Stimulated activated naive CD8-positive, alpha-beta T cell treated with anti-CD3 and anti-CD28 coated beads, Interleukin-15, Interleukin-2, amounts not matched to agents 100 ng/mL and 50 ng/mL, for 24 hours (primary cell): ENCODE measurements at regions not wholly inside any gene's neighbourhood (a gene's known extent, or its start where the extent isn't known, plus 50 kb on each side); places are given as distances from the start of the nearest gene placed in this dataset.
"Not testable (repeated sequence)": the region's sequence is repeated elsewhere in the genome, so short reads cannot be mapped to it uniquely, and the experiment has no call there.

ENCODE experiments used
- H3K27ac Mint-ChIP-seq: one replicate; pipeline ENCODE4 v1.8.0; 2021; ENCODE audit warnings: mild to moderate bottlenecking, mixed read lengths
- H3K27me3 Mint-ChIP-seq: one replicate; pipeline ENCODE4 v1.8.0; 2021; ENCODE audit warnings: mixed read lengths
- H3K36me3 Mint-ChIP-seq: one replicate; pipeline ENCODE4 v1.8.0; 2021; ENCODE audit warnings: low read depth, mixed read lengths
- H3K4me1 Mint-ChIP-seq: one replicate; pipeline ENCODE4 v1.8.0; 2021; ENCODE audit warnings: low read depth, mixed read lengths
- H3K4me3 Mint-ChIP-seq: one replicate; pipeline ENCODE4 v1.8.0; 2021; ENCODE audit warnings: mild to moderate bottlenecking, mixed read lengths
- H3K9me3 Mint-ChIP-seq: one replicate; pipeline ENCODE4 v1.8.0; 2021; ENCODE audit warnings: mixed read lengths

DNA sequence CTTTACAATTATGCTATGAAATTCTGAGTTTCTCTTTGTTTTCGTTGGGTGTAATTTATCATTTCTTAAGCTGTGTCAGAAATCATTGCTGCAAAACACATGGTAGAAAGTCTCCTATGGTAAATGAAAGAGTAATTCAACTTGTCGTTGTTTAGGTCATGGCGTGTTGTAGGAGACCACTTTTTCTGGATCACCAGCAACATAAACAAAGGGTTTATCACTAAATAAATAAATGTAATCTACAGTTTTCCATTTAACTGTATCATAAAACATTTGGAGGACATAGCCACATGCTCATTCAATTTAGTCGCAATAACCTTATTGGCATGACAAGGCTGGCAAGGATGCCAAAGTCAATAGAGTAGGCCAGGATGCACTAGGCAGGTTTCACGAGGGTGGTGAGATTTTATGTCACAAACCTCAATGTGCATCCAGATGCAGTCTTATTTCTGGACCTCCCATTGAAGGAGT lies 154.4 kb upstream of the ERCC6L2 start:
- Mint-ChIP-seq H3K27me3 (peaks cover 4% of the 10 kb centered on the region), H3K9me3 (peaks cover 14% of the 10 kb centered on the region)

DNA sequence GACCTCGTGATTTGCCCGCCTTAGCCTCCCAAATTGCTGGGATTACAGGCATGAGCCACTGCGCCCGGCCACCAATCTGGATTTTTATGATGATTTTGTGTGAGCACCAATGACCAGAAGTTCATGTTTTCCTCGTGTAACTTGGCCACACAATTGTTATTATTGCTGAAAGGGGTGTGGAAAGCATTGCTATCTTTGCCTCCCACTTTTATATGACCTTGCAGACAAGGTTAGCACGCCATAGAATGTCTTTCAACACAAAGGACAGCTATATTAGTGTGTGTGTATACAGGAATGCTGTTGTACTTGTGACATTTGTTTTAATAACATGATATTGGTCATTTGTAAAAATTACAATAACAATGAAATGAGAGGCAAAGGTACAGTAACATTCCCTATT lies 155.0 kb upstream of the ERCC6L2 start:
- Mint-ChIP-seq H3K9me3 (peaks cover 13% of the 10 kb centered on the region), H3K27me3 (peaks cover 4% of the 10 kb centered on the region), H3K27ac (no peak overlapping the region), H3K4me1 (peaks cover 33% of the 10 kb centered on the region), H3K36me3 (peaks cover 6% of the 10 kb centered on the region), H3K4me3 (no peak overlapping the region)

More for the DNA sequence above, 154.4 kb upstream of the ERCC6L2 start:
- H3K4me1 Mint-ChIP-seq: peaks cover 39% of the 10 kb centered on the region
- H3K36me3 Mint-ChIP-seq: peaks cover 5% of the 10 kb centered on the region
- no peak overlapping the region for H3K27ac Mint-ChIP-seq
- no peak overlapping the region for H3K4me3 Mint-ChIP-seq

DNA sequence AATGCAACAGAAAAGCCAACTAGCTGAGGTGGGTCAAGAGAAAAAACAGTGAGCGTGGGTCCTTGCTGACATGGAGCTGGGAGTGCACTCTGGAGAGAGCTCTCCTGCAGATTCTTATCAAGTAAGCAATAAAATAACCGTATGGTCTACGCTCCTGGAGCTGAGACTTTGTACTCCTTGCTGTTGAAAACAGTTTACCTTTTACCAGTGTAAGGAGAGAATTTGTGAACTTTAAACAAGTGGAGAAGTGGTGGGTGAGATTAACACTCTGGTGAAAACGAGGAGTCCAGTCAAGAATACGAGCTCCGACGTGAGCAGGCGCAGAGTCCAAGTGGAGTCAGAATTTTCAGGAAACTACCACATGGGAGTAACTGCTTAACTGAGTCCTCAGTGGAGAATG lies 156.1 kb upstream of the ERCC6L2 start:
- Mint-ChIP-seq H3K36me3 (peaks cover 6% of the 10 kb centered on the region), H3K4me1 (peaks cover 22% of the 10 kb centered on the region), H3K4me3 (no peak overlapping the region), H3K27ac (no peak overlapping the region), H3K9me3 (peaks cover 13% of the 10 kb centered on the region), H3K27me3 (peaks cover 4% of the 10 kb centered on the region)

- H3K4me1 Mint-ChIP-seq: peaks cover 12% of the 10 kb centered on the region
- peaks cover 4% of the 10 kb centered on the region for H3K27me3 Mint-ChIP-seq
- no peak overlapping the region for H3K27ac Mint-ChIP-seq
- peaks cover 6% of the 10 kb centered on the region for H3K36me3 Mint-ChIP-seq
- no peak overlapping the region for H3K4me3 Mint-ChIP-seq
- H3K9me3 Mint-ChIP-seq: peaks cover 13% of the 10 kb centered on the region
These were observed 157.2 kb upstream of the ERCC6L2 start for GRCh38 chr9:95718263-95718662.

DNA sequence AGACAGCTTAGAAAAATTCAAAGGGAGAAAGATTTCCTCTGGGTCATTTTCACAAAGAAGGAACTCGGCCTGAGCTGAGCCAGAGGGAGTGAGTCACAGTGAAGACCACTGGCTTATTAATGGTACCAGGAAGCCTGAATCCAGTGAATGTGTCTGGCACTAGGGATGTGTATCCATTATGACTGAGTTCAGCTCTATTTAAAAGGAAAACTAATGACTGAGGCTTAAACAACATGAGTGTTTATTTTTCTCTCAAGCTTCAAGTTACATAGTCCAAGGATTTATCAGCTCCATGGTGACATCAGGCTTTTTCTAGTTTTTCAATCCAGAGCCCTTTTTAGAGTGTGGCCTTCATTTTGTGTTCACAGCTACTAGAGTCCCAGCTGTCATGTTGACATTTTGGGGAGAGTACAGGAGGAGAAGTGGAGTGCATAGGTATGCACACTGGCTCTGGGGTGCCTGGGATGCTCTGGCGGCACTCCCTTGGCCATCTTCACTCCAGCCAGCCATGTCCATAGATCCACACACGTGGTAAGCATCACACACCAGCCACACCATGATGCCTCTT lies 159.5 kb upstream of the ERCC6L2 start:
- Mint-ChIP-seq H3K4me1 (no peaks in the 10 kb centered on the region), H3K4me3 (no peak overlapping the region), H3K9me3 (peaks cover 13% of the 10 kb centered on the region), H3K27ac (no peak overlapping the region), H3K36me3 (peaks cover 6% of the 10 kb centered on the region), H3K27me3 (no peaks in the 10 kb centered on the region)

DNA sequence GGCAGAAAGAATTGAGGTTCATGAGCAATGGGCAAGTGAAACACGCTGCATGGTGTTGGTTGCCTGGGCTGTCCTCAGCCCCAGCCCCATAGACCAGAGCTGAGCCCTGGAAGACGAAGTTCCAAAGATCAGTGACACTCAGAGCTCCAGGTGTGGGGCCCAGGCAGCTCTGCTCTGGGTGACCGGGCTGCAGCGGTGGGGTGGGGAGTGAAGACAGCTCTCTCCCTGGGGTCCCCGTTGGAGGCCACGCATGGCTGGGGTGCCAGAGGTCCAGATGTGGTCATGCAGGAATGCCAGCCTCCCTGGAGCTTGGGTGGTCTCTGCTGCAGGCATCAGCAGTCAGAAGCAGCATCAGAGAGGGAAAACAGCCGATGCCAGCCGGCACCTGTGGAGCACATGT lies 165.0 kb upstream of the ERCC6L2 start:
- Mint-ChIP-seq H3K9me3 (peaks cover 2% of the 10 kb centered on the region), H3K36me3 (peaks cover 3% of the 10 kb centered on the region), H3K4me1 (no peaks in the 10 kb centered on the region), H3K27ac (no peak overlapping the region), H3K27me3 (no peaks in the 10 kb centered on the region), H3K4me3 (no peak overlapping the region)

DNA sequence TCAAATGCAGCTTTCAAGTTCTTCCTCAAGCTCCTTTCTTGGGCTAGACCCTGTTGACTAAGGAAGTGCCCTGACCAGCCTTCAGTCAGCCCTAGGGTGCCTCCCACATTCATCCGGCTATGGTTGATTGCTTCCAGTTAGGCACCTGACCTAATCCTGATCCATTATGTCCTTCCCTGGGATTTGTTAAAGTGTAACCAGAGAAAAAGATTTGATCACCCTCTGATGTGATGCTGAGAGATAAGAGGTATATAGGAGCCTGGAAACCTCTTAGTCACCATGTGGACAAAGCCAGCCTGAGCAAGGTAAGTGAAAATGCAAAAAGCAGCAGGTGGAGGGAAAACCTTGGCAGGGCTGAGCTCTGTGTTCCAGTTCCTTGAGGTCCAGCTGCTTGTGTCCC lies 178.8 kb upstream of the ERCC6L2 start:
- no peaks in the 10 kb centered on the region for H3K4me1 Mint-ChIP-seq
- no peak overlapping the region for H3K4me3 Mint-ChIP-seq
- no peak overlapping the region for H3K27ac Mint-ChIP-seq
- H3K36me3 Mint-ChIP-seq: no peaks in the 10 kb centered on the region
- peaks cover 18% of the 10 kb centered on the region for H3K9me3 Mint-ChIP-seq
- peaks cover 8% of the 10 kb centered on the region for H3K27me3 Mint-ChIP-seq

- Mint-ChIP-seq H3K4me3 (no peak overlapping the region), H3K27me3 (peaks cover 5% of the 10 kb centered on the region), H3K36me3 (no peaks in the 10 kb centered on the region), H3K9me3 (peaks cover 13% of the 10 kb centered on the region), H3K4me1 (no peaks in the 10 kb centered on the region), H3K27ac (no peak overlapping the region)
These were observed 174.7 kb upstream of the PTCH1 start for GRCh38 chr9:95691435-95691834.

- peaks cover 5% of the 10 kb centered on the region for H3K27me3 Mint-ChIP-seq
- H3K4me1 Mint-ChIP-seq: no peaks in the 10 kb centered on the region
- H3K36me3 Mint-ChIP-seq: no peaks in the 10 kb centered on the region
- no peak overlapping the region for H3K27ac Mint-ChIP-seq
- H3K4me3 Mint-ChIP-seq: no peak overlapping the region
- peaks cover 5% of the 10 kb centered on the region for H3K9me3 Mint-ChIP-seq
These were observed 172.9 kb upstream of the PTCH1 start for GRCh38 chr9:95689669-95690068.

DNA sequence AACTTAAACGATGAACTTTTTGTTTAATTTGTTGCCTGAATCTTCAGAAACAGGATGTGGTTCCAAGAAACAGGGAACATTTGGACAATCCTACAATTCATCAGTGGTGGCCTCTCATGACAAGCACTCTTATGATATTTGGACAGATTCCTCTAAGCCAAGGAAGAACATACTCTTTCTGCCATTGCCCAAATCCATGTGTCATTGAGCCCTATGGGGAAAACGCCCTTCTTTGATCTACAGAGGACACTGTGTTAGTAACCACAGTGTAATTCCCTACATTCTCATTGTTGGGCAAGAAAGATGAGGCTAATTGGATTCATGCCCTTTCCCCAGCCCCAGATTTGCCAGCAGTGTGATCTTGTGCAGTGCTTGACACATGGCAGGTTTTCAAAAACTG lies 167.7 kb upstream of the PTCH1 start:
- peaks cover 12% of the 10 kb centered on the region for H3K4me1 Mint-ChIP-seq
- H3K36me3 Mint-ChIP-seq: no peaks in the 10 kb centered on the region
- H3K27ac Mint-ChIP-seq: no peak overlapping the region
- no peak overlapping the region for H3K4me3 Mint-ChIP-seq
- peaks cover 3% of the 10 kb centered on the region for H3K27me3 Mint-ChIP-seq
- H3K9me3 Mint-ChIP-seq: no peaks in the 10 kb centered on the region

- not testable (repeated sequence) for H3K27me3 Mint-ChIP-seq, H3K9me3 Mint-ChIP-seq, H3K4me3 Mint-ChIP-seq, H3K27ac Mint-ChIP-seq, H3K36me3 Mint-ChIP-seq
- peaks cover 12% of the 10 kb centered on the region for H3K4me1 Mint-ChIP-seq
These were observed 163.5 kb upstream of the PTCH1 start for GRCh38 chr9:95680306-95680705.

- peaks cover 3% of the 10 kb centered on the region for H3K27me3 Mint-ChIP-seq
- no peaks in the 10 kb centered on the region for H3K9me3 Mint-ChIP-seq
- no peak overlapping the region for H3K4me3 Mint-ChIP-seq
- H3K4me1 Mint-ChIP-seq: peaks cover 12% of the 10 kb centered on the region
- no peak overlapping the region for H3K27ac Mint-ChIP-seq
- no peaks in the 10 kb centered on the region for H3K36me3 Mint-ChIP-seq
These were observed 163.1 kb upstream of the PTCH1 start for GRCh38 chr9:95679874-95680273.

GRCh38 chr9:95678759-95679158 lies 162.0 kb upstream of the PTCH1 start:
- Mint-ChIP-seq H3K27ac (no peak overlapping the region), H3K36me3 (no peaks in the 10 kb centered on the region), H3K4me3 (no peak overlapping the region), H3K4me1 (peaks cover 12% of the 10 kb centered on the region), H3K27me3 (peaks cover 3% of the 10 kb centered on the region), H3K9me3 (no peaks in the 10 kb centered on the region)

GRCh38 chr9:95670122-95670521 lies 153.4 kb upstream of the PTCH1 start:
- H3K9me3 Mint-ChIP-seq: no peaks in the 10 kb centered on the region
- H3K36me3 Mint-ChIP-seq: no peaks in the 10 kb centered on the region
- no peaks in the 10 kb centered on the region for H3K4me1 Mint-ChIP-seq
- H3K27me3 Mint-ChIP-seq: peaks cover 29% of the 10 kb centered on the region
- H3K27ac Mint-ChIP-seq: no peak overlapping the region
- no peak overlapping the region for H3K4me3 Mint-ChIP-seq

DNA sequence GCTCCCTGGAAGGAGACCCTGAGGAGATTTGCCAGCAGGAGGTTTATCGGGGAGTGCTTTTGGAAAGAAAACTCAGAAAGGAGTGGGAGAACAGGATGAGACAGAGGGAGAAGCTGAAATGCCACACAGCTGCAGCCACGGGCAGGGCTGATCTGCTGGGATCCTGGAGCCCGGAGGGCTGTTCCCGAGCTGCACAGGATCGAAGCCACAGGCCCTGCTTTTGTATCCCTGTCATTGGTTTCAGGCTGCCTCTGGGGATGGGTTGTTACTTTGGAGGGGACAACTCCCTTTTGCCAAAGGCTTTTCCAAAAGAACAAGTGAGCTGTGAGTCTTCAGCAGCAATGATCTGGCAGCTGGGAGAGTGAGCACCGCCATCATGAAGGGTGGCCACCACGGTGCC lies 152.5 kb upstream of the PTCH1 start:
- Mint-ChIP-seq H3K27me3 (peaks cover 29% of the 10 kb centered on the region), H3K9me3 (no peaks in the 10 kb centered on the region), H3K4me1 (no peaks in the 10 kb centered on the region), H3K27ac (no peak overlapping the region), H3K36me3 (no peaks in the 10 kb centered on the region), H3K4me3 (no peak overlapping the region)

DNA sequence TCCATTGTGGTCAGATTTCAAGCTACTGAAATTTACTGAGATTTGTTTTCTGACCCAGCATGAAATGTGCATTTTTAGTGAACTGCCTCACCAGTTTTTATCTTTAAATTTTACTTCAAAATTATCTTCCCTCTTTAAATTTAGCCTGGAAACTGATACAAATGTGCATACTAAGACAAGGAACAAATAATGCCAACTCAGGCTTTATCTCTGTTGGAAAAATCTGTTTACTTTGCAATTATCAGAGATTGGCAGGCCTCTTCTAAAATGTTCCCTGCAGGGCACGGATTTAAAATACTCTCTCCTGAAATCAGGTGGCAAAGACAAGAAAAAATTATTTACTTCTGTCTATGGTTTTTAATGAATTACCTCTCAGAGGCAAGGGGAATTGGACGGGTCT lies 151.0 kb upstream of the PTCH1 start:
- H3K27ac Mint-ChIP-seq: no peak overlapping the region
- H3K4me3 Mint-ChIP-seq: no peak overlapping the region
- H3K9me3 Mint-ChIP-seq: no peaks in the 10 kb centered on the region
- peaks cover 31% of the 10 kb centered on the region for H3K27me3 Mint-ChIP-seq
- H3K36me3 Mint-ChIP-seq: no peaks in the 10 kb centered on the region
- H3K4me1 Mint-ChIP-seq: no peaks in the 10 kb centered on the region
